SIG-M5 (cell line): ENCODE measurements at regions not wholly inside any gene's neighbourhood (a gene's known extent, or its start where the extent isn't known, plus 50 kb on each side); places are given as distances from the start of the nearest gene placed in this dataset.

Experiments used
- DNase-seq: peaks from one replicate; lab custom pipeline; 2025; lab: John Stamatoyannopoulos, UW

GRCh38 chr2:193973781-193974180 lies 1683.2 kb upstream of the SLC39A10 start:
- no peak for DNase-seq

GRCh38 chr2:193966590-193966989 lies 1690.4 kb upstream of the SLC39A10 start:
- DNase-seq = no peak

GRCh38 chr2:193965263-193965662 lies 1691.8 kb upstream of the SLC39A10 start:
- no peak for DNase-seq

DNA sequence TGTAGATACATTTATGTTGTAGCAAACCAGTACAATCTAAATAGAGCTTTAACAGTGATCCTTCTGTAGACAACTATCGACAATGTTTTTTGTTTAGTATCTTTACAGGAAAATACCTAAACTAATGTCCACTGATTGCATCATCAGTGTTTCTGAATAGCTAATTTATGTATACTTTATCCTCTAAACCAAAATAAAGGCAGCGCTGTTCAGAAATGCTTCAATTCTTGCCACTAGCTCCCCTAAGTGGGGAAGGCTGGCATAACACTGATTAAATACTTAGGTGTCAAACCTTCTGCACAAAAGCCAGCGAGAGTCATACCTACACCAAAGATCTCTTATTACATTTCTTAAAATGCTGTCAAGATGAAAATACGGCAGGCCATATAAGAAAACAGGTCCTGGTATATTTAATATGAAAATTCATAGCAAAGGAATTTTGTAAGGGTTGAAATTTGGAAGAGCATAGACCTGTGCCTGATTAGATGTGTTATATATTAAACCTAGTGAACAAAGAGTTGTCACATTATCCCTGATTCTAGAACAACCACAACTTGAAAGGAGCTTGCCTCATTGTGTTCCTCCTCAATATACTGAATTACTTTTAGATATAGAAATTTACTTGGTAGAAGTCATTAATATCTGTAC lies 1693.4 kb upstream of the SLC39A10 start:
- DNase-seq = no peak

- no peak for DNase-seq
Observed at GRCh38 chr2:193946806-193947205, 1710.2 kb upstream of the SLC39A10 start.

DNA sequence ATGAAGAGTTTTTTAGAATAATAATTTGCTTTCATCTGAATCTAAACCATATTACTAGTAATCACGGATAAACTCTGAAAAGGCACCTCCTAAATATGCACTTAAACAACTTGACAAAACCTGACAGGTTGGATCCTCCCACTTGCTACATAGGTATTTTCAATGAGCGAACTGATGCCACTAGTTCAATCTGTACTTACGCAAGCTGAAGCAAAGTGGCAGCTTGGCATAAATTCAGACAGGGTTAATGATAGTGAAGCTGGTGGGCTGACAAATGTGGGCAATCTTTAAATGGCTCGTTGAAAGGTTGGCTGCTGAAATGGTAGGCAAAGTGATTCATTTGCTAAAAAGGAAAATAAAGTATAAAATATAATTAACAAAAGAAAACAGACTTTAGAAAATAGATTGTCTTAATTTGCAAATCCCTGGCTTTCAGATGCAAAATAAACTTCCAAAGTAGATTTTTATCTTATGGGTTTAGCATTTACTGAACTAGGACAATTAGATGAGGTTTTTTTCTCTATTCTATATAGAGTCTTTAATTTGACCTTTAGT lies 1713.5 kb upstream of the SLC39A10 start:
- no peak for DNase-seq

- no peak for DNase-seq
Observed at GRCh38 chr2:193935114-193935513, 1721.9 kb upstream of the SLC39A10 start.

- DNase-seq = no peak
Observed at GRCh38 chr2:193929131-193929530, 1727.9 kb upstream of the SLC39A10 start.

DNA sequence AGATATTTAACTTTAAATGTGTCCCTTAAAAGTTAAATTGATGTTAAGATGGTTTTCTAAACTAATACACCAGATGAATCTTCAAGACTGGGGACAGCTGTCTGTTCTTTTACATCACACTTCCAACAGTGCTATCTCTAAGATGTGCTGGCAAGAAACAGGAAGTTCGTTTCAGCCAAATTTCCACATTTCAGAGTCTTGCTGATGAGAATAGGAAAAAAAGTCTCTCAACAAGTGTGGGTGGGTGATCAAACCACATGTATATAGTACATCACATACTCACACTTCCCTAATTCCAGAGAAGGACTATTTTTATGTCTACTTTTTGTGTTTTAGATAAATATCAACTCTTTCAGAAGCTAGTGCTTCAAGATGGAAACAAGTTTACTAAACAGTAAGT lies 1712.8 kb upstream of the TMEFF2 start:
- peak; percentile 66 for DNase-seq

DNA sequence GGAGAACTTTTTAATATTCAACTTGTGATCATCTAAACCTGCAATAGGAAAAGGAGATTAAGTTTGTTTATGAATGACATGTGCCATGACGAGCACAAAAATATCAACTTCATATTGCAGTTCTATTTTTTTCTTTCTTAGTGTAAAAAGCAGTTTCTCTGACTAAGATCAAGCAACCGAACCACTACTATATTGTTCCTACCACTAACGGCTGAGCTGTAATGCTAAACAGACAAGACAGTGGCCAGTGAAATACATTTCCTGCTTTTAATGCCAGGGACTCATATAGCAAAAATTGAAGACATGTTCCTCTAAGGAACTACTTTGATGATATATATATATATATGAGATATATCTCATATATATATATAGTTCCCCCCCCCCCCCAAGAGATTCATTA lies 1705.6 kb upstream of the TMEFF2 start:
- no peak for DNase-seq

- no peak for DNase-seq
Observed at GRCh38 chr2:193895226-193895625, 1700.5 kb upstream of the TMEFF2 start.

GRCh38 chr2:193894081-193894480 lies 1699.3 kb upstream of the TMEFF2 start:
- DNase-seq = no peak

DNA sequence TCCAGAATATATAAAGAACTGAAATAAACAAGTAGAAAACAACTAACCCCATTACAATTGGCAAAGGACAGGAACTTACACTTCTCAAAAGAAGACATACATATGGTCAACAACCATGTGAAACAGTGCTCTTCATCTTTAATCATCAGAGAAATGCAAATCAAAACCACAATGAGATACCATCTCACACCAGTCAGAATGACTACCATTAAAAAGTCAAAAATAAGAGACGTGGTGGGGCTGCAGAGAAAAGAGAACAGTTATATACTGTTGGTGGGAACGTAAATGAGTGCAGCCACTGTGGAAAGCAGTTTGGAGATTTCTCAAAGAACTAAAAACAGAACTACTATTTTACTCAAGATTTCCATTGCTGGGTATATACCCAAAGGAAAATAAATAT lies 1696.3 kb upstream of the TMEFF2 start:
- no peak for DNase-seq

- no peak for DNase-seq
Observed at GRCh38 chr2:193885419-193885818, 1690.7 kb upstream of the TMEFF2 start.

GRCh38 chr2:193883820-193884219 lies 1689.1 kb upstream of the TMEFF2 start:
- DNase-seq = no peak

GRCh38 chr2:193876980-193877379 lies 1682.2 kb upstream of the TMEFF2 start:
- DNase-seq = no peak

DNA sequence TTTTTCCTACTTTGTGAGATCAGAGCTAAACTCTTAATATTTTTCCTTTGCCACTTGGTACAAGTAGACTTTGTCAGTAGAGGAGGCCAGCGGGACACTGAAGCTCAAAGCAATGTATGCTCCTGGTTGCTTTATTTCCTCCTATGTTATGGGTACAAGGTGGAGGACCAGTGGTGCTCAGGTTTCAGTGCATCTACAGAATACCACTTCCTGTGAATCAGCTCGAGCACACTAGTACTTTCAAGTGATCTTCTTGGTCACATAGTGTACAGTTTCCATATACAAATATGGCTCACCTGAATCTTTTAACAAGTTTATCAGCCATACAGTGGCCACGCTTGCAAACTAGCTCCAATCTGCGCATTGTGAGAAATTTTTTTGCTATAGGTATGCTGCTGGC lies 1674.8 kb upstream of the TMEFF2 start:
- DNase-seq = no peak

- no peak for DNase-seq
Observed at GRCh38 chr2:193868833-193869232, 1674.1 kb upstream of the TMEFF2 start.

- no peak for DNase-seq
Observed at GRCh38 chr2:193868132-193868531, 1673.4 kb upstream of the TMEFF2 start.

- no peak for DNase-seq
Observed at GRCh38 chr2:193867454-193867853, 1672.7 kb upstream of the TMEFF2 start.

- no peak for DNase-seq
Observed at GRCh38 chr2:193861557-193861956, 1666.8 kb upstream of the TMEFF2 start.

DNA sequence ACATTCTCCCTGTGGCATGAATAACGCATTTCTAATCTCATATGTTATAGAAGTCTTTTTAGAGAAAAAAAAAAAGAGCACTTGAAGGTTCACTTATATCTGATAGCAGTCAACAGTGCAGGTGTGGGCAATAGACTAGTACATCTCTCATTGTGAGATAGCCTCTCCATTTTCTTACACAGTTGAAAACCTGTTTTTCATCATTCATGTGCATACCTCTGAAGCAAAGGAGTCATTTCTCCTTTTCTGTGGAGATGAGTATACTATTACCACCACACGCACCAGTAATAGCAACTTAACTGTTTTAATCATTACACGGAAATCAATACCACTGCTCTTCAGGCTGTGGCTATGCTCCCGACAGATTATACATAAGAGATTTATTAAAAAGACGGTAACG lies 1653.3 kb upstream of the TMEFF2 start:
- no peak for DNase-seq

DNA sequence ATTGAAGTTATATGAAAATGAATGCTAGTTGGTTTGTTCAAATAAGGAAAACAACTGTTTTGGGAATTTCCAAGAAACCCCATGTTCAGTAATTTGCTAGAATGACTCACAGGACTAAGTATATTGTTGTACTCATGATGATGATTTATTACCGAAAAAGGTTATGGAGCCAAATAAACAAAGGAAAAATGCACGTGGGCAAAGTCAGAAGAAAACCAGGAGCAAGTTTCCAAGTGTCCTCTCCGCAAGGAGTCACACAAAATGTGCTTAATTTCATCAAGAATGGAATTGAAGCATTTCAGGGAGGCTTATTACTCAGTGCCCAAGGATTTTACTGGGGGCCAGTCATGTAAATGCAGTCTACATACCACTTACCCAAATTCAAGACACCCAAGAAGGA lies 1652.4 kb upstream of the TMEFF2 start:
- no peak for DNase-seq

GRCh38 chr2:193845604-193846003 lies 1650.9 kb upstream of the TMEFF2 start:
- no peak for DNase-seq
